GM12874 (cell line): ENCODE measurements at regions not wholly inside any gene's neighbourhood (a gene's known extent, or its start where the extent isn't known, plus 50 kb on each side); places are given as distances from the start of the nearest gene placed in this dataset.

Experiments used
- CTCF ChIP-seq: IDR thresholded peaks from 2 replicates; pipeline ENCODE4 v1.5.1; 2011; ENCODE audit warnings: low read depth, mild to moderate bottlenecking, control low read depth, low read length, moderate library complexity; ENCODE audit not compliant: insufficient read depth

GRCh38 chr9:87395804-87396479 lies 101.7 kb upstream of the DAPK1 start:
- TF ChIP-seq CTCF = no peak

GRCh38 chr9:87401681-87402080 lies 96.0 kb upstream of the DAPK1 start:
- TF ChIP-seq CTCF = no peak

- no peak for TF ChIP-seq CTCF
These were observed 95.1 kb upstream of the DAPK1 start for GRCh38 chr9:87402537-87402936.

- TF ChIP-seq CTCF = no peak
These were observed 91.8 kb upstream of the DAPK1 start for GRCh38 chr9:87405677-87406542.

GRCh38 chr9:87406543-87407166 lies 91.0 kb upstream of the DAPK1 start:
- no peak for TF ChIP-seq CTCF

- TF ChIP-seq CTCF = no peak
These were observed 76.8 kb upstream of the DAPK1 start for GRCh38 chr9:87420884-87421283.

GRCh38 chr9:87421734-87422133 lies 75.9 kb upstream of the DAPK1 start:
- no peak for TF ChIP-seq CTCF
